ENCODE measurements at regions not wholly inside any gene's neighbourhood (a gene's known extent, or its start where the extent isn't known, plus 50 kb on each side); places are given as distances from the start of the nearest gene placed in this dataset.

GRCh38 chr5:18749763-18750162, 1115.5 kb downstream of the TAF11L14 start:
- H2AFZ ChIP-seq, result no peak overlapping the region
- no peaks in the 10 kb centered on the region for H3K36me3 ChIP-seq (ENCODE audit: control insufficient read depth, insufficient read depth, low read length)
- no peaks in the 10 kb centered on the region for H3K79me2 ChIP-seq
- no peaks in the 10 kb centered on the region for H3K27me3 ChIP-seq (ENCODE audit: control insufficient read depth, insufficient read depth, low read length)
- H3K9me3 ChIP-seq (ENCODE audit: control insufficient read depth, low read length), result no peaks in the 10 kb centered on the region
- H3K4me1 ChIP-seq, result no peaks in the 10 kb centered on the region
- no peak overlapping the region for H3K4me2 ChIP-seq (ENCODE audit: low read length)
- H3K4me3 ChIP-seq (ENCODE audit: low read depth, low read length), result no peak overlapping the region
- H3K27ac ChIP-seq, result no peak overlapping the region
- H3K9ac ChIP-seq, result no peak overlapping the region
- no peak for TF ChIP-seq CTCF (IDR thresholded peaks at IDR 0.05)

GRCh38 chr5:18752317-18752716, 1118.1 kb downstream of the TAF11L14 start:
- no peak for TF ChIP-seq CTCF (IDR thresholded peaks at IDR 0.05)

GRCh38 chr5:18754201-18754600, 1119.9 kb downstream of the TAF11L14 start:
- TF ChIP-seq CTCF (IDR thresholded peaks at IDR 0.05), result no peak
- Histone ChIP-seq H3K9me3 (ENCODE audit: control insufficient read depth, low read length) (no peaks in the 10 kb centered on the region), H3K4me1 (no peaks in the 10 kb centered on the region), H3K4me3 (ENCODE audit: low read depth, low read length) (no peak overlapping the region), H3K27ac (no peak overlapping the region), H3K36me3 (ENCODE audit: control insufficient read depth, insufficient read depth, low read length) (no peaks in the 10 kb centered on the region), H3K27me3 (ENCODE audit: control insufficient read depth, insufficient read depth, low read length) (no peaks in the 10 kb centered on the region), H3K79me2 (no peaks in the 10 kb centered on the region), H3K4me2 (ENCODE audit: low read length) (no peak overlapping the region), H3K9ac (no peak overlapping the region), H2AFZ (no peak overlapping the region)

More at GRCh38 chr5:18752317-18752716, 1118.1 kb downstream of the TAF11L14 start:
- no peak overlapping the region for H3K4me3 ChIP-seq (ENCODE audit: low read depth, low read length)
- no peaks in the 10 kb centered on the region for H3K4me1 ChIP-seq
- no peak overlapping the region for H3K27ac ChIP-seq
- H2AFZ ChIP-seq, result no peak overlapping the region
- H3K79me2 ChIP-seq, result no peaks in the 10 kb centered on the region
- no peaks in the 10 kb centered on the region for H3K9me3 ChIP-seq (ENCODE audit: control insufficient read depth, low read length)
- no peak overlapping the region for H3K4me2 ChIP-seq (ENCODE audit: low read length)
- H3K9ac ChIP-seq, result no peak overlapping the region
- H3K36me3 ChIP-seq (ENCODE audit: control insufficient read depth, insufficient read depth, low read length), result no peaks in the 10 kb centered on the region
- no peaks in the 10 kb centered on the region for H3K27me3 ChIP-seq (ENCODE audit: control insufficient read depth, insufficient read depth, low read length)

- no peak for TF ChIP-seq CTCF (IDR thresholded peaks at IDR 0.05)
- Histone ChIP-seq H2AFZ (no peak overlapping the region), H3K4me3 (ENCODE audit: low read depth, low read length) (no peak overlapping the region), H3K9me3 (ENCODE audit: control insufficient read depth, low read length) (no peaks in the 10 kb centered on the region), H3K27ac (no peak overlapping the region), H3K4me1 (no peaks in the 10 kb centered on the region), H3K9ac (no peak overlapping the region), H3K4me2 (ENCODE audit: low read length) (no peak overlapping the region), H3K36me3 (ENCODE audit: control insufficient read depth, insufficient read depth, low read length) (no peaks in the 10 kb centered on the region), H3K79me2 (no peaks in the 10 kb centered on the region), H3K27me3 (ENCODE audit: control insufficient read depth, insufficient read depth, low read length) (no peaks in the 10 kb centered on the region)
These were observed 1127.5 kb downstream of the TAF11L14 start for GRCh38 chr5:18761801-18762200.

GRCh38 chr5:18764161-18764560, 1129.9 kb downstream of the TAF11L14 start:
- no peak overlapping the region for H2AFZ ChIP-seq

More at GRCh38 chr5:18764161-18764560, 1129.9 kb downstream of the TAF11L14 start:
- Histone ChIP-seq H3K4me3 (ENCODE audit: low read depth, low read length) (no peak overlapping the region), H3K27ac (no peak overlapping the region), H3K4me1 (no peaks in the 10 kb centered on the region), H3K36me3 (ENCODE audit: control insufficient read depth, insufficient read depth, low read length) (no peaks in the 10 kb centered on the region), H3K9ac (no peak overlapping the region), H3K79me2 (no peaks in the 10 kb centered on the region), H3K4me2 (ENCODE audit: low read length) (no peak overlapping the region), H3K9me3 (ENCODE audit: control insufficient read depth, low read length) (no peaks in the 10 kb centered on the region), H3K27me3 (ENCODE audit: control insufficient read depth, insufficient read depth, low read length) (no peaks in the 10 kb centered on the region)
- no peak for TF ChIP-seq CTCF (IDR thresholded peaks at IDR 0.05)
